Tibial nerve (tissue), 4 donors: ENCODE measurements at regions not wholly inside any gene's neighbourhood (a gene's known extent, or its start where the extent isn't known, plus 50 kb on each side); places are given as distances from the start of the nearest gene placed in this dataset.

Source experiments
- DNase-seq, 2 donors: peaks; one replicate each; pipeline ENCODE4 v3.0.0-alpha.2; 2019; ENCODE audit warnings: low spot score in 2 of 2
- H3K27ac ChIP-seq, 4 donors: fragments of 200-600 bp; sonication (generic) in 3 of 4; one replicate each; pipeline ENCODE4 v1.5.1; 2017 to 2019; ENCODE audit warnings: mild to moderate bottlenecking in 1 of 4
- H3K27me3 ChIP-seq, 2 donors: fragments of 200-600 bp; sonication (generic) in 1 of 2; one replicate each; pipeline versions ENCODE4 v1.5.1 to v1.6.0; 2017 to 2019
- H3K36me3 ChIP-seq, 3 donors: fragments of 200-600 bp; sonication (generic); one replicate each; pipeline ENCODE4 v1.5.1; 2018 to 2019
- H3K4me1 ChIP-seq, 4 donors: fragments of 200-600 bp; sonication (generic) in 3 of 4; one replicate each; pipeline ENCODE4 v1.5.1; 2017 to 2019
- H3K4me3 ChIP-seq, 4 donors: fragments of 200-600 bp; sonication (generic) in 3 of 4; one replicate each; pipeline ENCODE4 v1.5.1; 2017 to 2019; ENCODE audit warnings: mild to moderate bottlenecking in 1 of 4, moderate library complexity in 1 of 4
- H3K9me3 ChIP-seq, 4 donors: fragments of 200-600 bp; sonication (generic) in 3 of 4; one replicate each; pipeline ENCODE4 v1.5.1; 2017 to 2019
- EP300 ChIP-seq, 2 donors: sonication (generic); formaldehyde crosslinking; IDR thresholded peaks; one replicate each; pipeline ENCODE4 v1.6.1; 2017; ENCODE audit warnings: antibody characterized with exemption in 2 of 2, mild to moderate bottlenecking in 1 of 2
- POLR2A ChIP-seq, 2 donors: fragments of 450-650 bp; IDR thresholded peaks; one replicate each; pipeline ENCODE4 v1.6.1; 2017; ENCODE audit warnings: antibody characterized with exemption in 2 of 2, mild to moderate bottlenecking in 2 of 2, moderate library complexity in 2 of 2
- WGBS, 2 donors: methylation state at CpG; one replicate each; pipeline ENCODE4 v1.1.5; 2018; 5-methylcytosine and 5-hydroxymethylcytosine counted together
- TF ChIP-seq, protein P1 (sequence below), 5 experiments: fragments of 200-600 bp in 3 of 5; fragments of 450-650 bp in 2 of 5; sonication (generic) in 3 of 5; IDR thresholded peaks; one replicate each; pipeline ENCODE4 v1.5.1; 2016 to 2019; ENCODE audit warnings: antibody characterized with exemption in 5 of 5, mild to moderate bottlenecking in 3 of 5, moderate library complexity in 2 of 5

DNA sequence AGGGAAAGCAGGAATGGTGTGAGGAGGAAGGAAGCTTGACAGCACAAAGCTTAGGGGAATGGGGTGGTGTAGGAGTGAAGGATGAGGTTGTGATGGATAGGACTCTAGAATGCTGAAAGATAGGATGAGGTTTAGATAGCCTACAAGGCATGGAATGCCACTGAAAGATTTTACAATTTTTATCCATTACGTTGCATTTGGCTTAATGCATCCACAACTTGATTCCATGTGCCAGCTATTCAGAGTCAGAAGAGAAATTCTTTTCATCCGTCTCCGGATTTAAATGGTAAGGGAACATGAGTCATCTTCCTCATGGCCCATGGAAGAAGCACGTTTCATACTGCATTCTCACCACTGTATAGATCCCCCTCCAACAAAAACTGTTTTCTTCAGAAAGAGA, 212.4 kb upstream of the BMPER start:
- Histone ChIP-seq H3K4me1 (peaks cover 0 to 3% (median 0%) of the 10 kb centered on the region in 4 donors), H3K36me3 (peaks cover 0 to 17% (median 0%) of the 10 kb centered on the region in 3 donors), H3K27ac (no peak overlapping the region), H3K27me3 (no peaks in the 10 kb centered on the region), H3K4me3 (no peak overlapping the region), H3K9me3 (no peaks in the 10 kb centered on the region)
- no peak for DNase-seq
- TF ChIP-seq, protein P1, sequence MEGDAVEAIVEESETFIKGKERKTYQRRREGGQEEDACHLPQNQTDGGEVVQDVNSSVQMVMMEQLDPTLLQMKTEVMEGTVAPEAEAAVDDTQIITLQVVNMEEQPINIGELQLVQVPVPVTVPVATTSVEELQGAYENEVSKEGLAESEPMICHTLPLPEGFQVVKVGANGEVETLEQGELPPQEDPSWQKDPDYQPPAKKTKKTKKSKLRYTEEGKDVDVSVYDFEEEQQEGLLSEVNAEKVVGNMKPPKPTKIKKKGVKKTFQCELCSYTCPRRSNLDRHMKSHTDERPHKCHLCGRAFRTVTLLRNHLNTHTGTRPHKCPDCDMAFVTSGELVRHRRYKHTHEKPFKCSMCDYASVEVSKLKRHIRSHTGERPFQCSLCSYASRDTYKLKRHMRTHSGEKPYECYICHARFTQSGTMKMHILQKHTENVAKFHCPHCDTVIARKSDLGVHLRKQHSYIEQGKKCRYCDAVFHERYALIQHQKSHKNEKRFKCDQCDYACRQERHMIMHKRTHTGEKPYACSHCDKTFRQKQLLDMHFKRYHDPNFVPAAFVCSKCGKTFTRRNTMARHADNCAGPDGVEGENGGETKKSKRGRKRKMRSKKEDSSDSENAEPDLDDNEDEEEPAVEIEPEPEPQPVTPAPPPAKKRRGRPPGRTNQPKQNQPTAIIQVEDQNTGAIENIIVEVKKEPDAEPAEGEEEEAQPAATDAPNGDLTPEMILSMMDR (IDR thresholded peaks at IDR 0.05), result no peak
- no peak for TF ChIP-seq EP300 (IDR thresholded peaks at IDR 0.05)
- no peak for TF ChIP-seq POLR2A (IDR thresholded peaks at IDR 0.05)
- 34 to 41% methylated on average over 4 of the region's 4 CpGs for WGBS, 2 donors

DNA sequence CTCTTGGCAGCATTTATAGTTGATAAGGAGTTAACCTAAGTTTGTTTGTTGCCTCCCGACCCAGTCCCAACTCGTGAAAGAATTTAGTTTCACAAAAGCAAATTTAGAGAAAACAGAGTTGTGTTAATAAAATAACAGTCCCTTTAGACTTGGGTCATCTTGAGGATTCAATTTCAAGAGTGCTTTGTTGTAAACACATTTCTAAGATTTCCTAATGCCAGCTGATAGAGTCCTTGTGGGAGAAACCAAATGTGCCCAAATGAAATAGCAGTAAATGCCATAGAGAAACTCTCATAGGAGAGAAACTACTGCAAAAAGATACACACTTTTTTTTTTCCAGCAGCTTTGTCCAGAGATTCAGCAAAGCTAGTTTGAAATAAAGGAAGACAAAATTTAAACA, 211.3 kb upstream of the BMPER start:
- H3K27me3 ChIP-seq, result no peaks in the 10 kb centered on the region
- no peak for TF ChIP-seq POLR2A (IDR thresholded peaks at IDR 0.05)
- TF ChIP-seq EP300 (IDR thresholded peaks at IDR 0.05), result no peak
- TF ChIP-seq, protein P1 (IDR thresholded peaks at IDR 0.05), result no peak
- no peak overlapping the region for H3K4me3 ChIP-seq
- no peak for DNase-seq
- H3K9me3 ChIP-seq, result no peaks in the 10 kb centered on the region
- H3K4me1 ChIP-seq, result peaks cover 0 to 3% (median 0%) of the 10 kb centered on the region in 4 donors
- H3K27ac ChIP-seq, result no peak overlapping the region
- WGBS, 2 donors, result 22 to 28% methylated on average over 2 of the region's 2 CpGs
- H3K36me3 ChIP-seq, result peaks cover 0 to 7% (median 0%) of the 10 kb centered on the region in 3 donors

DNA sequence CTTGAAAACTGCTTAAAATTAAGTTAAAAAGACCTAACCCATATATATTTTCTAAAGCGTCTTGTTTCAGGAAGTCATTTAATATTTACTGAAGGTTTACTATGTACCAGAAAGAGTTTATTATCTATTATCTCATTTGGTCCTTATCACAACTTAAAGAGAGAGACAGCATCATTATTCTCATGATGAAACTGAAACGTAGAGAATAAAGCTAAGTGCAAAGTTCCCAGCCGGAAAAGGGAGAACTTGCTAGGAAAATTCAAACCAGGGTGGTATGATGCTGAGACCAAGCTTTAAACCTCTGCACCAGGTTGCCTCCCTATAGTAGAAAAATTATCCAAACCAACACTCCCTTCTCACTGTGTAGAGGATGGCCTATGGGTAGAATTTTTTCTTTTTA, 207.7 kb upstream of the BMPER start:
- peaks cover 0 to 16% (median 2%) of the 10 kb centered on the region in 4 donors for H3K9me3 ChIP-seq
- H3K27me3 ChIP-seq, result no peaks in the 10 kb centered on the region
- no peak overlapping the region for H3K27ac ChIP-seq
- TF ChIP-seq POLR2A (IDR thresholded peaks at IDR 0.05) (no peak), EP300 (IDR thresholded peaks at IDR 0.05) (no peak)
- TF ChIP-seq, protein P1 (IDR thresholded peaks at IDR 0.05), result no peak
- no peak for DNase-seq
- H3K4me3 ChIP-seq, result no peak overlapping the region
- 68 to 79% methylated on average over 3 of the region's 3 CpGs for WGBS, 2 donors
- H3K36me3 ChIP-seq, result peaks cover 0 to 20% (median 0%) of the 10 kb centered on the region in 3 donors
- peaks cover 0 to 3% (median 0%) of the 10 kb centered on the region in 4 donors for H3K4me1 ChIP-seq

DNA sequence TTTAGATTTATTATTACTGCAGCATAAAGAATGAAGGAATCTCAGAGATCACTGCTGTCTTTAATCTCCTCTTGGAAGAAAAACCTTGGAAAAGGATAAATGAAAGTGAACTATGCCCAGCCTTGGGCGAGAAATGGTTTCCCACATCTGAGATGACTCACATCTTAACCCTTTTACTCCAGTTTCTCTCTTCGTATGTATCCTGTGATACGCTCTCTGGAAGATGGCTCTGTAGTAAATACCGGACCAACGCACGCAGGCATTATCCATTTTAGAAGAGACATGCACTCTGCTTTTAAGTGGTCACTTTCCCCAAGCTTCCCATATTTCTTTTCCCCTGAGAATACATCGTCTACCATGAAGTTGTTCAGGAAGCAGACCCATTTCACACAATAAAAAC, 207.3 kb upstream of the BMPER start:
- 74 to 76% methylated on average over 7 of the region's 7 CpGs for WGBS, 2 donors
- H3K9me3 ChIP-seq, result peaks cover 0 to 16% (median 2%) of the 10 kb centered on the region in 4 donors

DNA sequence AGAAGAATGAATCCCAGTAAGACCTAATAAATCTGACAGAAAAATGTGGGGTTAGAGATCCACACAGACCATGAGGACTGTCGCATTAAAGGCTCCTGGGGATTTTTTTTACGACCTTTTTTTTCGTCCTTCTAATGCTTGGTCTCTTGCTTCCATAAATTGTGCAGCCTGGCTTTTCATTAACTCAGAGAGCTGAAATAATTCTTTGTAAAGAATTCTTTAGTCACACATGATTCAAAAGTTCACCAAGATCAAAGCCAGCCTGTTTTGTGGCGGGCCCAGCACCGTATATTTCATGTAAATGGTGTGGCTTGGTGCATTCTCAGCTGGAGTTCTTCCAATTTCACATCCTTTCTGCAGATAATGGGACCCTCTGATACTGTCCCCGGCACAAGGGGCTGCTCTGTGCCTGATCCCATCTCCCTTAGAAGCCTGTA, 206.6 kb upstream of the BMPER start:
- TF ChIP-seq, protein P1 (IDR thresholded peaks at IDR 0.05), result no peak
- TF ChIP-seq EP300 (IDR thresholded peaks at IDR 0.05) (no peak), POLR2A (IDR thresholded peaks at IDR 0.05) (no peak)
- Histone ChIP-seq H3K9me3 (peaks cover 0 to 16% (median 2%) of the 10 kb centered on the region in 4 donors), H3K4me1 (no peaks in the 10 kb centered on the region), H3K27me3 (no peaks in the 10 kb centered on the region), H3K27ac (no peak overlapping the region), H3K4me3 (no peak overlapping the region), H3K36me3 (peaks cover 0 to 20% (median 0%) of the 10 kb centered on the region in 3 donors)
- DNase-seq, result peak in 1 of 2 donors; percentile 3
- WGBS, 2 donors, result 50 to 56% methylated on average over 6 of the region's 6 CpGs

More for the DNA sequence above, 207.3 kb upstream of the BMPER start:
- Histone ChIP-seq H3K4me1 (peaks cover 0 to 2% (median 0%) of the 10 kb centered on the region in 4 donors), H3K27ac (no peak overlapping the region), H3K36me3 (peaks cover 0 to 20% (median 0%) of the 10 kb centered on the region in 3 donors), H3K27me3 (no peaks in the 10 kb centered on the region), H3K4me3 (no peak overlapping the region)
- peak in 1 of 2 donors; percentile 1 for DNase-seq
- TF ChIP-seq POLR2A (IDR thresholded peaks at IDR 0.05) (no peak), EP300 (IDR thresholded peaks at IDR 0.05) (no peak)
- TF ChIP-seq, protein P1 (IDR thresholded peaks at IDR 0.05), result no peak
